ENCODE measurements at regions not wholly inside any gene's neighbourhood (a gene's known extent, or its start where the extent isn't known, plus 50 kb on each side); places are given as distances from the start of the nearest gene placed in this dataset.

DNA sequence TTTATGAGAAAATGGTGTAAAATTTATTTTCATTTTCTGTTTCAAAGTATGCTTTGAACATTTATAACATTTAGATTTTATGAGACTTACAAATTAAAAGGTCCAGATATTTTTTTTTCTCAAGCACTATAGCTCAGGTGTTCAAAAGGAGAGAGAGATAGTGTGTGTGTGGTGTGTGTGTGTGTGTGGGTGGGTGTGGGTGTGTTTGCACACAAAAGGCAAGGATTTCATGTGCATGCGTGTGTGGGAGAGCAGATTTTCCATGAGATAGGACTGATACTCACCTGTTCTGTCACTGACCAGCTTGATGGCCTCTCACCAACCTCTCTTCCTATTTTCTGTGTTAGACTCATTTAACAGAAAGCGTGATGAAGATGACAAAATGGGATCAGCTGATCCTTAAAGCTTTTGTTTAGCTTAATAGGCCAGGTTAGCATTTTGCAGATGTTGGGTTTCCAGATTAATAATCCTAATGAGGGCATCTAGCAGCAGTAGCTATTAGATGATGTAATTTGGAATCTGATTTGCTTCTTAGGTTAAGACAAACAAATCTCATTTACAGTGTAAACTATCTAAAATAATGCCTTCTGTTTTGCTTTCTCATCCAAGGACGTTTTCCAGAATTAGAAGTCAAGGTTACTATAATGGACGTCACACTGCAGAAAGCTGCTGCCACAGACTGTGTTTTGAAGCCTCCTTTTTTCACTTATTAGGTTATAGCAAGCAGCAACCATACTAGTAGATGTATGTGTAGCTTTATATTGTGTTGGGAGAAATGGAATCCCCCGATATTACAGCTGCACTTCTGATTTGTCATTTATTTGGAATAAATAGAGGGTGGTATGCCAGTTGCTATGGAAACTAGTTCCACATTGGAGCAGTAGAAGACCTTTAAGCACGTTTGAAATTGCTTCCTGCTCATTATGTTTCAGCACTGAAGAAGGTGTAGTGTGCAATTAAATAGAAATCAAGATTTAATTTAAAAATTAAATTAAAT lies 355.6 kb downstream of the TAF11L14 start:
- Histone ChIP-seq H2BK20ac (ENCODE audit: low read depth, low read length) (no peak overlapping the region), H2BK15ac (ENCODE audit: low read depth, low read length) (no peak overlapping the region), H3K9me1 (ENCODE audit: insufficient read depth, low read length) (no peaks in the 10 kb centered on the region), H2AK5ac (ENCODE audit: low read depth, low read length) (no peak overlapping the region), H2AK9ac (replicated peaks; ENCODE audit: low read depth, low read length, poor library complexity) (no peak overlapping the region), H3K56ac (ENCODE audit: extremely low read depth, insufficient read depth, low read length) (no peak overlapping the region), H3K14ac (replicated peaks; ENCODE audit: low read depth, low read length) (no peak overlapping the region), H4K20me1 (ENCODE audit: insufficient read depth, low read length) (no peaks in the 10 kb centered on the region), H3K9me3 (ENCODE audit: control insufficient read depth, insufficient read depth, low read length) (no peaks in the 10 kb centered on the region), H4K8ac (ENCODE audit: low read depth in 2 of 2, low read length in 2 of 2) (no peak overlapping the region), H3K4ac (ENCODE audit: low read depth, low read length) (no peak overlapping the region), H3K4me1 (ENCODE audit: control insufficient read depth, insufficient read depth, low read length) (no peaks in the 10 kb centered on the region), H3K18ac (ENCODE audit: low read depth, low read length) (no peak overlapping the region), H3K36me3 (ENCODE audit: control insufficient read depth, insufficient read depth, low read length) (no peaks in the 10 kb centered on the region), H3K27ac (ENCODE audit: insufficient read depth, low read length) (no peak overlapping the region), H3K79me1 (ENCODE audit: low read depth in 1 of 2, low read length in 2 of 2) (no peaks in the 10 kb centered on the region), H2AFZ (replicated peaks; ENCODE audit: low read length, poor library complexity) (no peak overlapping the region), H2BK120ac (ENCODE audit: low read depth, low read length) (no peak overlapping the region), H3K27me3 (ENCODE audit: control insufficient read depth, insufficient read depth, low read length) (no peaks in the 10 kb centered on the region), H4K91ac (ENCODE audit: insufficient read depth, low read depth, low read length) (no peak overlapping the region), H2BK5ac (ENCODE audit: low read depth, low read length, poor library complexity, severe bottlenecking) (no peak overlapping the region), H3K4me2 (ENCODE audit: low read depth, low read length) (no peak overlapping the region), H3K23ac (ENCODE audit: low read depth, low read length) (no peak overlapping the region), H3K4me3 (ENCODE audit: insufficient read depth, low read depth, low read length) (no peak overlapping the region), H3K9ac (ENCODE audit: low read depth, low read length) (no peak overlapping the region), H4K5ac (ENCODE audit: low read depth, low read length) (no peak overlapping the region)
- WGBS, 2 experiments (ENCODE audit: extremely low coverage in 2 of 2, insufficient read length in 1 of 2): no CpG with 5 or more reads among the region's 6 CpGs
- no peak for DNase-seq
- no peak for ATAC-seq (ENCODE audit: low read depth)
- intact Hi-C loops (cut with micrococcal nuclease): no loop called here
- dilution Hi-C loops (cut with HindIII; ENCODE audit: low sequenced_read_pairs, unreplicated experiment): no loop called here
- in situ Hi-C loops (cut with MboI; ENCODE audit: low sequenced_read_pairs): no loop called here
- no TSS peak for BruUV-seq (replicated peaks)
- POLR2A ChIA-PET (ENCODE audit: unreplicated experiment): no interaction called here
- CTCF ChIA-PET: no interaction called here
- TF ChIP-seq RAD21 (IDR thresholded peaks at IDR 0.05; ENCODE audit: low read length): no peak
- no peak for TF ChIP-seq RFX5 (IDR thresholded peaks at IDR 0.05; ENCODE audit: low read depth, low read length)
- no peak for TF ChIP-seq CHD1 (IDR thresholded peaks at IDR 0.05; ENCODE audit: low read depth, low read length)
- no peak for TF ChIP-seq BHLHE40 (IDR thresholded peaks at IDR 0.05; ENCODE audit: low read depth, low read length)
- no peak for TF ChIP-seq CEBPB (IDR thresholded peaks at IDR 0.05; ENCODE audit: low read depth, low read length)
- TF ChIP-seq, protein P1, sequence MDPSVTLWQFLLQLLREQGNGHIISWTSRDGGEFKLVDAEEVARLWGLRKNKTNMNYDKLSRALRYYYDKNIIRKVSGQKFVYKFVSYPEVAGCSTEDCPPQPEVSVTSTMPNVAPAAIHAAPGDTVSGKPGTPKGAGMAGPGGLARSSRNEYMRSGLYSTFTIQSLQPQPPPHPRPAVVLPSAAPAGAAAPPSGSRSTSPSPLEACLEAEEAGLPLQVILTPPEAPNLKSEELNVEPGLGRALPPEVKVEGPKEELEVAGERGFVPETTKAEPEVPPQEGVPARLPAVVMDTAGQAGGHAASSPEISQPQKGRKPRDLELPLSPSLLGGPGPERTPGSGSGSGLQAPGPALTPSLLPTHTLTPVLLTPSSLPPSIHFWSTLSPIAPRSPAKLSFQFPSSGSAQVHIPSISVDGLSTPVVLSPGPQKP (IDR thresholded peaks at IDR 0.05; ENCODE audit: borderline replicate concordance, low read depth, low read length): no peak
- TF ChIP-seq, protein P2, sequence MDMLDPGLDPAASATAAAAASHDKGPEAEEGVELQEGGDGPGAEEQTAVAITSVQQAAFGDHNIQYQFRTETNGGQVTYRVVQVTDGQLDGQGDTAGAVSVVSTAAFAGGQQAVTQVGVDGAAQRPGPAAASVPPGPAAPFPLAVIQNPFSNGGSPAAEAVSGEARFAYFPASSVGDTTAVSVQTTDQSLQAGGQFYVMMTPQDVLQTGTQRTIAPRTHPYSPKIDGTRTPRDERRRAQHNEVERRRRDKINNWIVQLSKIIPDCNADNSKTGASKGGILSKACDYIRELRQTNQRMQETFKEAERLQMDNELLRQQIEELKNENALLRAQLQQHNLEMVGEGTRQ (IDR thresholded peaks at IDR 0.05; ENCODE audit: low read depth, low read length): no peak
- no peak for TF ChIP-seq NFE2L2 (IDR thresholded peaks at IDR 0.05; ENCODE audit: low read depth, low read length)
- TF ChIP-seq MAZ (IDR thresholded peaks at IDR 0.05; ENCODE audit: borderline replicate concordance, low read depth, low read length): no peak
- no peak for TF ChIP-seq RCOR1 (IDR thresholded peaks at IDR 0.05; ENCODE audit: insufficient replicate concordance, low read length)
- TF ChIP-seq POLR2A (IDR thresholded peaks at IDR 0.05; ENCODE audit: low read depth, low read length): no peak
- TF ChIP-seq MAFK (IDR thresholded peaks at IDR 0.05; ENCODE audit: low read depth, low read length): no peak
- TF ChIP-seq, protein P3, sequence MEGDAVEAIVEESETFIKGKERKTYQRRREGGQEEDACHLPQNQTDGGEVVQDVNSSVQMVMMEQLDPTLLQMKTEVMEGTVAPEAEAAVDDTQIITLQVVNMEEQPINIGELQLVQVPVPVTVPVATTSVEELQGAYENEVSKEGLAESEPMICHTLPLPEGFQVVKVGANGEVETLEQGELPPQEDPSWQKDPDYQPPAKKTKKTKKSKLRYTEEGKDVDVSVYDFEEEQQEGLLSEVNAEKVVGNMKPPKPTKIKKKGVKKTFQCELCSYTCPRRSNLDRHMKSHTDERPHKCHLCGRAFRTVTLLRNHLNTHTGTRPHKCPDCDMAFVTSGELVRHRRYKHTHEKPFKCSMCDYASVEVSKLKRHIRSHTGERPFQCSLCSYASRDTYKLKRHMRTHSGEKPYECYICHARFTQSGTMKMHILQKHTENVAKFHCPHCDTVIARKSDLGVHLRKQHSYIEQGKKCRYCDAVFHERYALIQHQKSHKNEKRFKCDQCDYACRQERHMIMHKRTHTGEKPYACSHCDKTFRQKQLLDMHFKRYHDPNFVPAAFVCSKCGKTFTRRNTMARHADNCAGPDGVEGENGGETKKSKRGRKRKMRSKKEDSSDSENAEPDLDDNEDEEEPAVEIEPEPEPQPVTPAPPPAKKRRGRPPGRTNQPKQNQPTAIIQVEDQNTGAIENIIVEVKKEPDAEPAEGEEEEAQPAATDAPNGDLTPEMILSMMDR (conservative IDR thresholded peaks at IDR 0.05; ENCODE audit: low read depth, low read length): no peak
- no peak for TF ChIP-seq SMC3 (IDR thresholded peaks at IDR 0.05; ENCODE audit: low read depth, low read length)
- TF ChIP-seq FOS (IDR thresholded peaks at IDR 0.05; ENCODE audit: low read depth, low read length): no peak

Measured in IMR-90 (cell line).